Muscle layer of duodenum (tissue), 2 donors: ENCODE measurements at regions not wholly inside any gene's neighbourhood (a gene's known extent, or its start where the extent isn't known, plus 50 kb on each side); places are given as distances from the start of the nearest gene placed in this dataset.

Source experiments
- H3K27ac ChIP-seq: one replicate; pipeline ENCODE4 v1.7.0; 2013; ENCODE audit warnings: mild to moderate bottlenecking, low read length
- H3K27me3 ChIP-seq: one replicate; pipeline ENCODE4 v1.7.0; 2013; ENCODE audit warnings: low read depth, mild to moderate bottlenecking, control low read depth, low read length
- H3K36me3 ChIP-seq, 2 donors: one replicate each; pipeline ENCODE4 v1.7.0; 2013; ENCODE audit warnings: low read length in 2 of 2, control low read depth in 1 of 2, mild to moderate bottlenecking in 1 of 2; ENCODE audit not compliant: insufficient read depth in 2 of 2, control insufficient read depth in 1 of 2
- H3K4me1 ChIP-seq, 2 donors: one replicate each; pipeline ENCODE4 v1.7.0; 2013; ENCODE audit warnings: low read length in 2 of 2, mild to moderate bottlenecking in 2 of 2, control low read depth in 1 of 2, moderate library complexity in 1 of 2; ENCODE audit not compliant: insufficient read depth in 2 of 2, control insufficient read depth in 1 of 2
- H3K4me3 ChIP-seq, 2 donors: one replicate each; pipeline ENCODE4 v1.7.0; 2013; ENCODE audit warnings: low read length in 2 of 2, low read depth in 1 of 2, mild to moderate bottlenecking in 1 of 2
- H3K9me3 ChIP-seq, 2 donors: one replicate each; pipeline ENCODE4 v1.7.0; 2013; ENCODE audit warnings: low read length in 2 of 2, control low read depth in 1 of 2, mild to moderate bottlenecking in 1 of 2; ENCODE audit not compliant: control insufficient read depth in 1 of 2
- donor health status: healthy.

GRCh38 chr11:91790346-91791170 is 434.1 kb upstream of the FAT3 start:
- H3K9me3 ChIP-seq = no peaks in the 10 kb centered on the region
- peaks cover 7 to 8% of the 10 kb centered on the region in 2 donors for H3K4me1 ChIP-seq
- no peak overlapping the region for H3K27ac ChIP-seq
- H3K27me3 ChIP-seq = no peaks in the 10 kb centered on the region
- H3K36me3 ChIP-seq = no peaks in the 10 kb centered on the region
- H3K4me3 ChIP-seq = no peak overlapping the region

- no peak overlapping the region for H3K27ac ChIP-seq
- no peak overlapping the region for H3K4me3 ChIP-seq
- no peaks in the 10 kb centered on the region for H3K36me3 ChIP-seq
- no peaks in the 10 kb centered on the region for H3K9me3 ChIP-seq
- H3K4me1 ChIP-seq = no peaks in the 10 kb centered on the region
- no peaks in the 10 kb centered on the region for H3K27me3 ChIP-seq
These were observed 435.9 kb upstream of the FAT3 start for GRCh38 chr11:91788764-91789163.

GRCh38 chr11:91786097-91786496 is 438.5 kb upstream of the FAT3 start:
- no peaks in the 10 kb centered on the region for H3K36me3 ChIP-seq
- no peaks in the 10 kb centered on the region for H3K4me1 ChIP-seq
- no peak overlapping the region for H3K27ac ChIP-seq
- no peaks in the 10 kb centered on the region for H3K9me3 ChIP-seq
- no peak overlapping the region for H3K4me3 ChIP-seq
- H3K27me3 ChIP-seq = no peaks in the 10 kb centered on the region

GRCh38 chr11:91783173-91783572 is 441.4 kb upstream of the FAT3 start:
- Histone ChIP-seq H3K27me3 (no peaks in the 10 kb centered on the region), H3K4me1 (no peaks in the 10 kb centered on the region), H3K4me3 (no peak overlapping the region), H3K36me3 (no peaks in the 10 kb centered on the region), H3K9me3 (no peaks in the 10 kb centered on the region), H3K27ac (no peak overlapping the region)

GRCh38 chr11:91778758-91779157 is 445.9 kb upstream of the FAT3 start:
- no peaks in the 10 kb centered on the region for H3K27me3 ChIP-seq
- H3K36me3 ChIP-seq = no peaks in the 10 kb centered on the region
- no peaks in the 10 kb centered on the region for H3K4me1 ChIP-seq
- no peaks in the 10 kb centered on the region for H3K9me3 ChIP-seq
- H3K27ac ChIP-seq = no peak overlapping the region
- no peak overlapping the region for H3K4me3 ChIP-seq

- no peaks in the 10 kb centered on the region for H3K36me3 ChIP-seq
- H3K27me3 ChIP-seq = no peaks in the 10 kb centered on the region
- H3K9me3 ChIP-seq = no peaks in the 10 kb centered on the region
- H3K4me3 ChIP-seq = no peak overlapping the region
- H3K4me1 ChIP-seq = no peaks in the 10 kb centered on the region
- no peak overlapping the region for H3K27ac ChIP-seq
These were observed 448.0 kb upstream of the FAT3 start for GRCh38 chr11:91776655-91777054.

- H3K9me3 ChIP-seq = no peaks in the 10 kb centered on the region
- H3K4me1 ChIP-seq = no peaks in the 10 kb centered on the region
These were observed 451.5 kb upstream of the FAT3 start for GRCh38 chr11:91773090-91773489.

GRCh38 chr11:91771961-91772360 is 452.7 kb upstream of the FAT3 start:
- Histone ChIP-seq H3K4me3 (no peak overlapping the region), H3K36me3 (no peaks in the 10 kb centered on the region), H3K9me3 (no peaks in the 10 kb centered on the region), H3K4me1 (no peaks in the 10 kb centered on the region), H3K27ac (no peak overlapping the region), H3K27me3 (no peaks in the 10 kb centered on the region)

More at GRCh38 chr11:91773090-91773489, 451.5 kb upstream of the FAT3 start:
- H3K27ac ChIP-seq = no peak overlapping the region
- no peak overlapping the region for H3K4me3 ChIP-seq
- no peaks in the 10 kb centered on the region for H3K36me3 ChIP-seq
- H3K27me3 ChIP-seq = no peaks in the 10 kb centered on the region

GRCh38 chr11:91768783-91769182 is 455.8 kb upstream of the FAT3 start:
- Histone ChIP-seq H3K27ac (no peak overlapping the region), H3K9me3 (no peaks in the 10 kb centered on the region), H3K4me3 (no peak overlapping the region), H3K27me3 (no peaks in the 10 kb centered on the region), H3K36me3 (no peaks in the 10 kb centered on the region), H3K4me1 (no peaks in the 10 kb centered on the region)

- Histone ChIP-seq H3K4me3 (no peak overlapping the region), H3K4me1 (no peaks in the 10 kb centered on the region), H3K27ac (no peak overlapping the region), H3K27me3 (no peaks in the 10 kb centered on the region), H3K9me3 (no peaks in the 10 kb centered on the region), H3K36me3 (no peaks in the 10 kb centered on the region)
These were observed 461.3 kb upstream of the FAT3 start for GRCh38 chr11:91763331-91763730.

GRCh38 chr11:91761406-91762025 is 463.1 kb upstream of the FAT3 start:
- H3K4me1 ChIP-seq = no peaks in the 10 kb centered on the region
- no peak overlapping the region for H3K27ac ChIP-seq
- H3K9me3 ChIP-seq = no peaks in the 10 kb centered on the region
- no peaks in the 10 kb centered on the region for H3K36me3 ChIP-seq
- no peak overlapping the region for H3K4me3 ChIP-seq
- no peaks in the 10 kb centered on the region for H3K27me3 ChIP-seq
